ENCODE measurements at regions not wholly inside any gene's neighbourhood (a gene's known extent, or its start where the extent isn't known, plus 50 kb on each side); places are given as distances from the start of the nearest gene placed in this dataset.

GRCh38 chr5:106827061-106827460 lies 843.7 kb downstream of the EFNA5 start:
- no peaks in the 10 kb centered on the region for H3K9me3 Mint-ChIP-seq (ENCODE audit: low read depth, unreplicated experiment)
- no peak overlapping the region for H3K27ac Mint-ChIP-seq (ENCODE audit: unreplicated experiment)
- H3K27me3 Mint-ChIP-seq (ENCODE audit: unreplicated experiment), result no peaks in the 10 kb centered on the region
- intact Hi-C loops (cut with micrococcal nuclease; ENCODE audit: unreplicated experiment), result no loop called here
- H3K4me1 Mint-ChIP-seq (ENCODE audit: low read depth, unreplicated experiment), result no peaks in the 10 kb centered on the region
- CTCF ChIA-PET, result no interaction called here
- no peaks in the 10 kb centered on the region for H3K36me3 Mint-ChIP-seq (ENCODE audit: insufficient read depth, unreplicated experiment)
- no peak for DNase-seq
- H3K4me3 Mint-ChIP-seq (ENCODE audit: low read depth, unreplicated experiment), result no peak overlapping the region
- BruUV-seq (replicated peaks), result no TSS peak
- no peak for TF ChIP-seq CTCF (IDR thresholded peaks at IDR 0.05; ENCODE audit: unreplicated experiment)

GRCh38 chr5:106825374-106825773 lies 845.4 kb downstream of the EFNA5 start:
- peak overlapping the region; percentile 52 for H3K27ac Mint-ChIP-seq (ENCODE audit: unreplicated experiment)
- H3K9me3 Mint-ChIP-seq (ENCODE audit: low read depth, unreplicated experiment), result no peaks in the 10 kb centered on the region
- no peaks in the 10 kb centered on the region for H3K27me3 Mint-ChIP-seq (ENCODE audit: unreplicated experiment)
- TF ChIP-seq CTCF (IDR thresholded peaks at IDR 0.05; ENCODE audit: unreplicated experiment), result no peak
- H3K4me1 Mint-ChIP-seq (ENCODE audit: low read depth, unreplicated experiment), result no peaks in the 10 kb centered on the region
- intact Hi-C loops (cut with micrococcal nuclease; ENCODE audit: unreplicated experiment), result no loop called here
- CTCF ChIA-PET, result no interaction called here
- H3K36me3 Mint-ChIP-seq (ENCODE audit: insufficient read depth, unreplicated experiment), result no peaks in the 10 kb centered on the region
- DNase-seq, result no peak
- no TSS peak for BruUV-seq (replicated peaks)
- H3K4me3 Mint-ChIP-seq (ENCODE audit: low read depth, unreplicated experiment), result no peak overlapping the region

- Mint-ChIP-seq H3K4me3 (ENCODE audit: low read depth, unreplicated experiment) (no peak overlapping the region), H3K9me3 (ENCODE audit: low read depth, unreplicated experiment) (no peaks in the 10 kb centered on the region)
- no TSS peak for BruUV-seq (replicated peaks)
These were observed 847.9 kb downstream of the EFNA5 start for GRCh38 chr5:106822851-106823250.

GRCh38 chr5:106818552-106818951 lies 852.2 kb downstream of the EFNA5 start:
- Mint-ChIP-seq H3K9me3 (ENCODE audit: low read depth, unreplicated experiment) (no peaks in the 10 kb centered on the region), H3K36me3 (ENCODE audit: insufficient read depth, unreplicated experiment) (no peaks in the 10 kb centered on the region), H3K27me3 (ENCODE audit: unreplicated experiment) (no peaks in the 10 kb centered on the region), H3K27ac (ENCODE audit: unreplicated experiment) (no peak overlapping the region), H3K4me3 (ENCODE audit: low read depth, unreplicated experiment) (no peak overlapping the region), H3K4me1 (ENCODE audit: low read depth, unreplicated experiment) (no peaks in the 10 kb centered on the region)
- no TSS peak for BruUV-seq (replicated peaks)
- CTCF ChIA-PET, result interaction anchor here (0.7 kb wide), 1 partner anchor 33 kb away, joined by 4 read pairs; no protein-coding TSS in a partner anchor
- TF ChIP-seq CTCF (IDR thresholded peaks at IDR 0.05; ENCODE audit: unreplicated experiment), result no peak
- intact Hi-C loops (cut with micrococcal nuclease; ENCODE audit: unreplicated experiment), result no loop called here
- no peak for DNase-seq

More at GRCh38 chr5:106822851-106823250, 847.9 kb downstream of the EFNA5 start:
- no peaks in the 10 kb centered on the region for H3K27me3 Mint-ChIP-seq (ENCODE audit: unreplicated experiment)
- no peaks in the 10 kb centered on the region for H3K4me1 Mint-ChIP-seq (ENCODE audit: low read depth, unreplicated experiment)
- no peak overlapping the region for H3K27ac Mint-ChIP-seq (ENCODE audit: unreplicated experiment)
- no peak for TF ChIP-seq CTCF (IDR thresholded peaks at IDR 0.05; ENCODE audit: unreplicated experiment)
- intact Hi-C loops (cut with micrococcal nuclease; ENCODE audit: unreplicated experiment), result loop anchor here (1.0 kb wide), 1 partner anchor 31 kb away; no protein-coding TSS in a partner anchor
- no peak for DNase-seq
- CTCF ChIA-PET, result no interaction called here
- no peaks in the 10 kb centered on the region for H3K36me3 Mint-ChIP-seq (ENCODE audit: insufficient read depth, unreplicated experiment)

All from Calu3 (cell line).